GM13977 (cell line): ENCODE measurements at regions not wholly inside any gene's neighbourhood (a gene's known extent, or its start where the extent isn't known, plus 50 kb on each side); places are given as distances from the start of the nearest gene placed in this dataset.

Experiments used
- DNase-seq: peaks from one replicate; pipeline ENCODE4 v3.0.0; 2012; ENCODE audit warnings: low spot score
- in situ Hi-C: fragments of 300-500 bp; cut with MboI; formaldehyde crosslinking; loops from one replicate; pipeline ENCODE4 v1.12.0; 2022; ENCODE audit warnings: low sequenced_read_pairs, low pct_unique_long_range_greater_than_20kb, mixed read lengths, inconsistent platforms; ENCODE audit not compliant: unreplicated experiment
- TF ChIP-seq, protein P1 (sequence below): IDR thresholded peaks from 2 replicates; pipeline ENCODE4 v1.5.1; 2012; ENCODE audit warnings: mild to moderate bottlenecking, control low read depth; ENCODE audit not compliant: insufficient read depth; ENCODE audit errors: extremely low read depth, missing control alignments

DNA sequence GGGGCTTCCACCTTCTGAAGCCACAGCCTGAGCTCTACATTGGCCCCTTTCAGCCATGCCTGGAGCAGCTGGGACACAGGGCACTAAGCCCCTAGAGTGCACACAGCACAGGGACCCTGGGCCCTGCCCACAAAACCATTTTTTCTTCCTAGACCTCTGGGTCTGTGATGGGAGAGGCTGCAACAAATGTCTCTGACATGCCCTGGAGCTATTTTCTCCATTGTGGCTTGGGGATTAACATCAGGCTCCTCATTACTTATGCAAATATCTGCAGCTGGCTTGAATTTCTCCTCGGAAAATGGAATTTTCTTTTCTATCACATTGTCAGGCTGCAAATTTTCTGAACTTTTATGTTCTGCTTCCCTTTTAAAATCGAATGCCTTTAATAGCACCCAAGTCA lies 795.7 kb downstream of the LTN1 start:
- in situ Hi-C loops, result no loop called here
- no peak for DNase-seq
- TF ChIP-seq, protein P1, sequence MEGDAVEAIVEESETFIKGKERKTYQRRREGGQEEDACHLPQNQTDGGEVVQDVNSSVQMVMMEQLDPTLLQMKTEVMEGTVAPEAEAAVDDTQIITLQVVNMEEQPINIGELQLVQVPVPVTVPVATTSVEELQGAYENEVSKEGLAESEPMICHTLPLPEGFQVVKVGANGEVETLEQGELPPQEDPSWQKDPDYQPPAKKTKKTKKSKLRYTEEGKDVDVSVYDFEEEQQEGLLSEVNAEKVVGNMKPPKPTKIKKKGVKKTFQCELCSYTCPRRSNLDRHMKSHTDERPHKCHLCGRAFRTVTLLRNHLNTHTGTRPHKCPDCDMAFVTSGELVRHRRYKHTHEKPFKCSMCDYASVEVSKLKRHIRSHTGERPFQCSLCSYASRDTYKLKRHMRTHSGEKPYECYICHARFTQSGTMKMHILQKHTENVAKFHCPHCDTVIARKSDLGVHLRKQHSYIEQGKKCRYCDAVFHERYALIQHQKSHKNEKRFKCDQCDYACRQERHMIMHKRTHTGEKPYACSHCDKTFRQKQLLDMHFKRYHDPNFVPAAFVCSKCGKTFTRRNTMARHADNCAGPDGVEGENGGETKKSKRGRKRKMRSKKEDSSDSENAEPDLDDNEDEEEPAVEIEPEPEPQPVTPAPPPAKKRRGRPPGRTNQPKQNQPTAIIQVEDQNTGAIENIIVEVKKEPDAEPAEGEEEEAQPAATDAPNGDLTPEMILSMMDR, result no peak

DNA sequence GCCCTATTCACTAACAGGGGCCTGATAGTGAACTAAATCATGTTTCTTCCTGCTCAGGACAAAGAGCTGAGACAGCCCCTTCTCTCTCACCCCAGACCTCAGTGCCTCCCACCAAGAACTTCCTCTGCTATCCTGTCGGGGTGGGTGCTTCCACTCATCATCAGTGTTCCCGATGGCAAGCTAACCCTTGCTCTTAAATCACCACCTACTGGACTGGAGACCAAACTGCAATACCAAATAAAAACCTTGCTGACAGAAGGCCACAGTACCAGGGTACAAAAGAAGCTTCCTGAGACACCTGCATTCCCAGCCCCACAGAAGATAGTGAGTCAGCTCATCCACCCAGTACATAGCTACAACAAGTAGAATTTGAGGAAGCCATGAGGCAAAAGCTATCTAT lies 799.5 kb downstream of the LTN1 start:
- TF ChIP-seq, protein P1, result no peak
- DNase-seq, result no peak
- in situ Hi-C loops, result no loop called here

DNA sequence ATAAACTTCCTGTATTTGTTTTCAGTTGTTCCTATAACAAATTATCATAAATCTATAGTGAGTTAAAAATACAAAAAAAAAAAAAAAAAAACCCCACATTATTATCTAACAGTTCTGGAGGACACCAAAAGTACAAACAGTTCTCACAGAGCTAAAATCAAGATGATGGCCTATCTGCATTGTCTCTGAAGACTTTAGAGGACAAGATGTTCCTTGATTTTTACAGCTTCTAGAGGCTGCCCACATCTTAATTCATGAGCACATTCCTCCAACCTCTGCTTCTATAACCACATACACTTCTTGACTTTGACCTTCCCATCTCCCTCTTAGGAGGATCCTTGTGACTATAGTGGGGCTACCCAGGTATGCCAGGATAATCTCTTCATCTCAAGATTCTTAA lies 806.1 kb downstream of the LTN1 start:
- in situ Hi-C loops, result no loop called here
- TF ChIP-seq, protein P1, result no peak
- no peak for DNase-seq

DNA sequence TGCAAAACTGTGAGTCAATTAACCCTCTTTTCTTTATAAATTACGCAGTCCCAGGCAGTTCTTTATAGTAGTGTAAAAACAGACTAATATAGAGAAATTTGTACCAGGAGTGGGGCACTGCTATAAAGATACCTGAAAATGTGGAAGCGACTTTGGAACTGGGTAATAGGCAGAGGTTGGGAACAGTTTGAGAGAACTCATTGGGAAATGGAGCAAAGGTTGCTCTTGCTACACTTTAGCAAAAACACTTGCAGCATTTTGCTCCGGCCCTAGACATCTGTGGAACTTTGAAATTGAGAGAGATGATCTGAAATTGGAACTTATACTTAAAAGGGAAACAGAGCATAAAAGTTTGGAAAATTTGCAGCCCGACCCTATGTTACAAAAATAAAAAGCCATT lies 810.9 kb downstream of the LTN1 start:
- TF ChIP-seq, protein P1, result no peak
- in situ Hi-C loops, result no loop called here
- DNase-seq, result no peak

DNA sequence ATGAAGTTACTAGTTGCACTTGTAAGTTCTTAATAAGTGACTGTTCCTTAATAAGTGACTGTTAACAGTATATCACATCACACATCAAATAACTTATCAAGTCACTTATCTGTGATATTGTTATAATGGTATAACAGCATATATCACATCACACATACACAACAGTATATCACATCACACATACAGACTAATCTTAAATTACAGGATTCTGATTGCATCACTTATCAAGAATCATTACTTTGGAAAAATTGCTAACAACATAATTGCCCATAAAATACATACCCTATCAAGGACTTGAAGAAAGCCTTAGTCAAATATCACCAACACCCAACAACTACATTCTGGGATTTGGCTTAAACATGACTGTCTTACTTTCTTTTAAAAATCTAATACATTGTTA lies 813.5 kb downstream of the LTN1 start:
- TF ChIP-seq, protein P1, result no peak
- no peak for DNase-seq
- in situ Hi-C loops, result no loop called here

DNA sequence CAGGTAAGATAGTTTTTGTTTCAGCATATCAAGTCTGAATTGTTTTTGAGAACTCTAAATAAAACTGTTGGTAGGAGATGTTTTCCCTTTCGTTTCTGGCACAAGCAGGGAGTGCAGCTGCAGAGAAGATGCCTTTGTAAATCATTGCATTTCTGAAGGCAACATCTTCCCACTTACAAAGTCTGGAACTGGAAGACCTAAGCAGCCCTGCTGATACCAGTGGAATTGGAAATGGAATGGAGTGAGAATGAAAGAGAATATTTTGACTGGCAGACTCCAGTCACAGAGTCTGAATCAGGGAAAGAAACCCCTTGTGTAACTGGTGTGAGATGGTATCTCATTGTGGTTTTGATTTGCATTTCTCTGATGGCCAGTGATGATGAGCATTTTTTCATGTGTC lies 815.6 kb downstream of the LTN1 start:
- no peak for DNase-seq
- TF ChIP-seq, protein P1, result no peak
- in situ Hi-C loops, result no loop called here

DNA sequence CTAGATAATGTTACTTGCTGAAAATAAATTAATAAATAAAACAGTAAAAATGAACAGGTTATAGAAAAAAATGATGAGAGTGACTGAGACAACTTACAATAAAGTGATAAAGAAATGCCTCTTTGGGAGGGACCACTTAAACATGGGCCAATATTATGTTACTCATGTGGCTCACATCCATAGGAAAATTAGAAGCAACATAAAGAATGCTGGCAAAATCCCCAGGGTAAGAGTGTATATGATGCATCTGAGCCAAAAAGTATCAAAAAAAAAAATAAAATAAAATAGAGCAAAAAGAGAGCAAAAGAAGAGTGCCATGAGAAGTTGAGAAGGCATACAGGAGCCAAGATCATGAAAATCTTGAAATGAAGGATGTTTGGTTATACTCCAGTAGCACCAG lies 818.0 kb downstream of the LTN1 start:
- TF ChIP-seq, protein P1, result no peak
- in situ Hi-C loops, result no loop called here
- DNase-seq, result no peak
